A549 (cell line): ENCODE measurements at regions not wholly inside any gene's neighbourhood (a gene's known extent, or its start where the extent isn't known, plus 50 kb on each side); places are given as distances from the start of the nearest gene placed in this dataset.
"Not testable (repeated sequence)": the region's sequence is repeated elsewhere in the genome, so short reads cannot be mapped to it uniquely, and the experiment has no call there.

Source experiments
- ATAC-seq, 2 experiments: fragments of 200-7000 bp in 1 of 2; fragments of >200 bp in 1 of 2; cut with Nextera tagmentation in 1 of 2; cut with Tn5 transposase in 1 of 2; 3 replicates each; pipeline versions ENCODE4 v1.8.0 to v1.9.1; 2018 to 2020; ENCODE audit warnings: mild to moderate bottlenecking in 1 of 2, moderate library complexity in 1 of 2
- CTCF ChIA-PET: fragments of 300-600 bp; sonication (Branson Sonifier 250); formaldehyde crosslinking; extraction: SDS; loops from one replicate; lab custom pipeline; 2021; ENCODE audit warnings: antibody characterized with exemption, inconsistent platforms; lab: Yijun Ruan, JAX
- POLR2A ChIA-PET: fragments of 350-600 bp; formaldehyde crosslinking; extraction: SDS; loops from one replicate; lab custom pipeline; 2021; ENCODE audit warnings: antibody characterized with exemption, inconsistent platforms; lab: Yijun Ruan, JAX
- DNase-seq, 2 experiments: peaks; one replicate each; pipeline versions ENCODE4 v3.0.0 to v3.0.0-alpha.2; 2011 to 2016; ENCODE audit warnings: low read depth in 1 of 2, low spot score in 1 of 2
- FAIRE-seq: peaks from 2 replicates; lab custom pipeline; 2011; peaks lifted over from hg19 to GRCh38; lab: Jason Lieb, UNC
- H3K27ac ChIP-seq, 2 experiments: fragments of >200 bp; sonication (Bioruptor Twin); formaldehyde crosslinking; 3 replicates each; pipeline ENCODE4 v1.5.1; 2016 to 2017
- H3K4me1 ChIP-seq: fragments of >200 bp; sonication (Bioruptor Twin); formaldehyde crosslinking; 3 replicates; pipeline ENCODE4 v1.6.1; 2016
- H3K4me2 ChIP-seq: fragments of >200 bp; sonication (Bioruptor Twin); formaldehyde crosslinking; 3 replicates; pipeline ENCODE4 v1.6.1; 2016
- H3K4me3 ChIP-seq: fragments of >200 bp; sonication (Bioruptor Twin); formaldehyde crosslinking; 3 replicates; pipeline ENCODE4 v1.5.1; 2016
- H3K9me3 ChIP-seq: fragments of >200 bp; sonication (Bioruptor Twin); formaldehyde crosslinking; 3 replicates; pipeline ENCODE4 v1.6.1; 2016
- CBX2 ChIP-seq: fragments of 200-600 bp; sonication (generic); IDR thresholded peaks from 2 replicates; pipeline ENCODE4 v1.6.1; 2016; ENCODE audit warnings: low read depth, mild to moderate bottlenecking, borderline replicate concordance
- FOSL2 ChIP-seq, 2 experiments: fragments of 450-650 bp in 1 of 2; fragments of >200 bp in 1 of 2; sonication (Bioruptor Twin) in 1 of 2; formaldehyde crosslinking; IDR thresholded peaks; 2 replicates each; pipeline versions ENCODE4 v1.5.0 to v1.6.1; 2016 to 2020; ENCODE audit warnings: mild to moderate bottlenecking in 1 of 2, moderate library complexity in 1 of 2
- HDAC2 ChIP-seq: fragments of 200-600 bp; sonication (generic); IDR thresholded peaks from 2 replicates; pipeline ENCODE4 v1.6.1; 2016
- HEYL ChIP-seq: fragments of 250-450 bp; sonication (Bioruptor Pico); IDR thresholded peaks from 2 replicates; pipeline ENCODE4 v1.8.0; 2021; ENCODE audit warnings: mild to moderate bottlenecking, moderate library complexity
- KDM1A ChIP-seq: fragments of 200-600 bp; sonication (generic); IDR thresholded peaks from 2 replicates; pipeline ENCODE4 v1.6.1; 2016; ENCODE audit warnings: low read depth, mild to moderate bottlenecking
- MAZ ChIP-seq: fragments of 150-350 bp; IDR thresholded peaks from 2 replicates; pipeline ENCODE4 v1.6.1; 2014; ENCODE audit warnings: antibody characterized with exemption, low read depth, low read length, borderline replicate concordance
- NFE2L2 ChIP-seq: fragments of 150-350 bp; conservative IDR thresholded peaks from 2 replicates; pipeline ENCODE4 v1.6.1; 2014; ENCODE audit warnings: low read length
- PHF8 ChIP-seq: fragments of 200-600 bp; sonication (generic); IDR thresholded peaks from 2 replicates; pipeline ENCODE4 v1.6.1; 2016; ENCODE audit warnings: low read depth, mild to moderate bottlenecking, antibody characterized with exemption, moderate library complexity, borderline replicate concordance
- RAD21 ChIP-seq, 2 experiments: fragments of >200 bp in 1 of 2; sonication (Bioruptor Twin) in 1 of 2; formaldehyde crosslinking in 1 of 2; IDR thresholded peaks in 1 of 2; conservative IDR thresholded peaks in 1 of 2; 2 replicates in 1 of 2; 3 replicates in 1 of 2; pipeline ENCODE4 v1.6.1; 2012 to 2018; ENCODE audit warnings: inconsistent platforms in 1 of 2
- RCOR1 ChIP-seq: fragments of 150-350 bp; IDR thresholded peaks from 2 replicates; pipeline ENCODE4 v1.6.1; 2014; ENCODE audit warnings: antibody characterized with exemption, low read length, low read depth
- SREBF2 ChIP-seq: fragments of 450-650 bp; IDR thresholded peaks from 2 replicates; pipeline ENCODE4 v1.6.1; 2014; ENCODE audit warnings: mild to moderate bottlenecking, moderate library complexity
- TFCP2L1 ChIP-seq: fragments of 250-450 bp; sonication (Bioruptor Pico); IDR thresholded peaks from 2 replicates; pipeline ENCODE4 v1.5.0; 2021; ENCODE audit warnings: mild to moderate bottlenecking
- TP53 ChIP-seq: fragments of 250-450 bp; sonication (Bioruptor Pico); IDR thresholded peaks from 2 replicates; pipeline ENCODE4 v1.5.0; 2021; ENCODE audit warnings: mild to moderate bottlenecking, moderate library complexity
- ZC3H11A ChIP-seq: fragments of 450-650 bp; IDR thresholded peaks from 2 replicates; pipeline ENCODE4 v1.6.1; 2014; ENCODE audit warnings: antibody characterized with exemption, mild to moderate bottlenecking
- WGBS: methylation state at CpG from one replicate; pipeline ENCODE4 v1.1.6; 2017; ENCODE audit errors: missing lambda C conversion rate; 5-methylcytosine and 5-hydroxymethylcytosine counted together
- TF ChIP-seq, protein P1 (sequence below): fragments of 250-450 bp; sonication (Bioruptor Pico); IDR thresholded peaks from 2 replicates; pipeline ENCODE4 v1.5.0; 2021; ENCODE audit warnings: mild to moderate bottlenecking, moderate library complexity, borderline replicate concordance
- TF ChIP-seq, protein P2 (sequence below): IDR thresholded peaks from 2 replicates; pipeline ENCODE4 v1.6.1; 2012; ENCODE audit warnings: low read depth, borderline replicate concordance
- TF ChIP-seq, protein P3 (sequence below): fragments of >200 bp; sonication (Bioruptor Twin); formaldehyde crosslinking; IDR thresholded peaks from 2 replicates; pipeline ENCODE4 v1.6.1; 2016
- TF ChIP-seq, protein P4 (sequence below): IDR thresholded peaks from 2 replicates; pipeline ENCODE4 v1.6.1; 2012
- TF ChIP-seq, protein P5 (sequence below): IDR thresholded peaks from 2 replicates; pipeline ENCODE4 v1.6.1; 2012
- TF ChIP-seq, protein P6 (sequence below): fragments of 450-650 bp; IDR thresholded peaks from 2 replicates; pipeline ENCODE4 v1.6.1; 2014; ENCODE audit warnings: antibody characterized with exemption
- TF ChIP-seq, protein P7 (sequence below): fragments of >200 bp; sonication (Bioruptor Twin); formaldehyde crosslinking; IDR thresholded peaks from 3 replicates; pipeline ENCODE4 v1.6.1; 2016
- TF ChIP-seq, protein P8 (sequence below): fragments of 150-350 bp; IDR thresholded peaks from 2 replicates; pipeline ENCODE4 v1.6.1; 2014; ENCODE audit warnings: low read depth, mild to moderate bottlenecking, low read length

DNA sequence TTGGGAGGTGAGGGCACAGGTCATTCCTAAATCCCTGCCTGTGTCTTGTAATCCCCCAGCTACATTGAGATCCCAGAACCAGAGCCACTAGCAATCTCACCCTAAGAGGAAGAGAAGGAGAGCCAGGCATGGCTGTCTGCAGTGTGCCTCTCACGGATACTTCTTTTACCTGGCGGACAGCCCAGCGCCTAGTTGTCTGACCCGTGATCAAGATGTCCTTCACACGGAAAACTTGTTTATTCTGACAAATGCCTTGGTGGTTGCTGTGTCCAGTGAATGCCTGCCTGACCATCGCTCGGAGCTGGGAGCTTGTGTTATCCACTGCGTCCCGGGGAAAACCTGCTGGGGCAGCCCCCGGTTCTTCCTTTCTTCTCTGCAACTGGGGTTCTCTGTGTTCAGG lies 140.5 kb upstream of the WSCD1 start (continued):
- TF ChIP-seq TP53 (CRISPR knock-in tag) (no peak), PHF8 (no peak), RCOR1 (no peak)
- TF ChIP-seq, protein P1, sequence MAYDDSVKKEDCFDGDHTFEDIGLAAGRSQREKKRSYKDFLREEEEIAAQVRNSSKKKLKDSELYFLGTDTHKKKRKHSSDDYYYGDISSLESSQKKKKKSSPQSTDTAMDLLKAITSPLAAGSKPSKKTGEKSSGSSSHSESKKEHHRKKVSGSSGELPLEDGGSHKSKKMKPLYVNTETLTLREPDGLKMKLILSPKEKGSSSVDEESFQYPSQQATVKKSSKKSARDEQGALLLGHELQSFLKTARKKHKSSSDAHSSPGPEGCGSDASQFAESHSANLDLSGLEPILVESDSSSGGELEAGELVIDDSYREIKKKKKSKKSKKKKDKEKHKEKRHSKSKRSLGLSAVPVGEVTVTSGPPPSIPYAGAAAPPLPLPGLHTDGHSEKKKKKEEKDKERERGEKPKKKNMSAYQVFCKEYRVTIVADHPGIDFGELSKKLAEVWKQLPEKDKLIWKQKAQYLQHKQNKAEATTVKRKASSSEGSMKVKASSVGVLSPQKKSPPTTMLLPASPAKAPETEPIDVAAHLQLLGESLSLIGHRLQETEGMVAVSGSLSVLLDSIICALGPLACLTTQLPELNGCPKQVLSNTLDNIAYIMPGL (CRISPR knock-in tag) = no peak

DNA sequence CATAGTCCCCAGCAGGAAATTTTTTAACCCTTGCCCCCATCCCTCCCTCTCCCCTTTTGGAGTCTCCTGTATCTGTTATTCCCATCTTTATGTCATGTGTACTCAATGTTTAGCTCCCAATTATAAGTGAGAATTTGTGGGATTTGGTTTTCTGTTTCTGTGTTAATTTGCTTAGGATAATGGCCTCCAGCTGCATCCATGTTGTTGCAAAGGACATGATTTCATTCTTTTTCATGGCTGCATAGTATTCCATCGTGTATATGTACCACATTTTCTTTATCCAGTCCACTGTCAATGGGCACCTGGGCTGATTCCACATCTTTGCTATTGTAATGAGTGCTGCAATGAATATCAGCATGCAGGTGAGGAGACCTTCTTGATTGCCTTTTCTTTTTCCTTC lies 139.6 kb upstream of the WSCD1 start:
- TF ChIP-seq KDM1A = 0 out of 2 replicates have a peak, but pooled peaks have one; percentile 22
- H3K4me3 ChIP-seq, DNase-seq, H3K27ac ChIP-seq, ATAC-seq, H3K9me3 ChIP-seq, H3K4me1 ChIP-seq, FAIRE-seq, CTCF ChIA-PET, POLR2A ChIA-PET, H3K4me2 ChIP-seq: not testable (repeated sequence)
- 3% methylated on average over 1 of the region's 1 CpG for WGBS

DNA sequence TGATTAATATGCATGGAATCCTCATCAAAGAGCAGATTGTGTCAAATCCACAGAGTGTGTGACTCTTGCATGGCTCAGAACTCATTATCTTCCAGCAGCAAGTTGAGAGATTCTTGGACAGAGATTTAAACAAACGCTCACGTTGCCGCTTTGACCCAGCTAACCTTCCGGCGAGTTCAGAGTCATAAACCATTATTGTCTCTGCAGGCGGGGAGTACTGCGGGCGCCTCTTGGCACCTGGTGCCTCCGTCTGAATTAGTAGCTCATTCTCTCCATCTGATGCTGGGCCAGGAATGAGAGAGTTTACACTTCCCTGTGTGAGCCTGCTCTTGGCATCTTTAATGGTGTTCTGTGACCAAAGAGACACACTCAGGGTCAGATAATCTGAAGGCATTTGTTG lies 138.6 kb upstream of the WSCD1 start:
- 53% methylated on average over 9 of the region's 9 CpGs for WGBS
- 0 out of 3 replicates have a peak, but pooled peaks cover 4% of the 10 kb centered on the region for H3K9me3 ChIP-seq
- no peak for ATAC-seq

More for the DNA sequence above, 138.6 kb upstream of the WSCD1 start:
- DNase-seq (no peak), FAIRE-seq (no peak)
- H3K4me2 ChIP-seq = no peak overlapping the region
- CTCF ChIA-PET = interaction anchor here (0.6 kb wide), 1 partner anchor 179 kb away, joined by 4 read pairs; no protein-coding TSS in a partner anchor
- no peak overlapping the region for H3K27ac ChIP-seq
- TF ChIP-seq, protein P2, sequence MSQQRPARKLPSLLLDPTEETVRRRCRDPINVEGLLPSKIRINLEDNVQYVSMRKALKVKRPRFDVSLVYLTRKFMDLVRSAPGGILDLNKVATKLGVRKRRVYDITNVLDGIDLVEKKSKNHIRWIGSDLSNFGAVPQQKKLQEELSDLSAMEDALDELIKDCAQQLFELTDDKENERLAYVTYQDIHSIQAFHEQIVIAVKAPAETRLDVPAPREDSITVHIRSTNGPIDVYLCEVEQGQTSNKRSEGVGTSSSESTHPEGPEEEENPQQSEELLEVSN = no peak
- TF ChIP-seq FOSL2 (IDR thresholded peaks at IDR 0.05) = no peak
- no peak for TF ChIP-seq FOSL2 (CRISPR knock-in tag; IDR thresholded peaks at IDR 0.05)
- TF ChIP-seq RAD21 (conservative IDR thresholded peaks at IDR 0.05 in 1 of 2, IDR thresholded peaks at IDR 0.05 in 1 of 2) = no peak
- TF ChIP-seq, protein P3, sequence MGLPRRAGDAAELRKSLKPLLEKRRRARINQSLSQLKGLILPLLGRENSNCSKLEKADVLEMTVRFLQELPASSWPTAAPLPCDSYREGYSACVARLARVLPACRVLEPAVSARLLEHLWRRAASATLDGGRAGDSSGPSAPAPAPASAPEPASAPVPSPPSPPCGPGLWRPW = no peak
- TF ChIP-seq NFE2L2 = no peak
- TF ChIP-seq HDAC2 = no peak
- TF ChIP-seq TFCP2L1 (CRISPR knock-in tag) = no peak
- TF ChIP-seq, protein P4, sequence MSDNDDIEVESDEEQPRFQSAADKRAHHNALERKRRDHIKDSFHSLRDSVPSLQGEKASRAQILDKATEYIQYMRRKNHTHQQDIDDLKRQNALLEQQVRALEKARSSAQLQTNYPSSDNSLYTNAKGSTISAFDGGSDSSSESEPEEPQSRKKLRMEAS = no peak
- TF ChIP-seq, protein P5, sequence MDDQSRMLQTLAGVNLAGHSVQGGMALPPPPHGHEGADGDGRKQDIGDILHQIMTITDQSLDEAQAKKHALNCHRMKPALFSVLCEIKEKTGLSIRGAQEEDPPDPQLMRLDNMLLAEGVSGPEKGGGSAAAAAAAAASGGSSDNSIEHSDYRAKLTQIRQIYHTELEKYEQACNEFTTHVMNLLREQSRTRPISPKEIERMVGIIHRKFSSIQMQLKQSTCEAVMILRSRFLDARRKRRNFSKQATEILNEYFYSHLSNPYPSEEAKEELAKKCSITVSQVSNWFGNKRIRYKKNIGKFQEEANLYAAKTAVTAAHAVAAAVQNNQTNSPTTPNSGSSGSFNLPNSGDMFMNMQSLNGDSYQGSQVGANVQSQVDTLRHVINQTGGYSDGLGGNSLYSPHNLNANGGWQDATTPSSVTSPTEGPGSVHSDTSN = no peak
- TF ChIP-seq, protein P6, sequence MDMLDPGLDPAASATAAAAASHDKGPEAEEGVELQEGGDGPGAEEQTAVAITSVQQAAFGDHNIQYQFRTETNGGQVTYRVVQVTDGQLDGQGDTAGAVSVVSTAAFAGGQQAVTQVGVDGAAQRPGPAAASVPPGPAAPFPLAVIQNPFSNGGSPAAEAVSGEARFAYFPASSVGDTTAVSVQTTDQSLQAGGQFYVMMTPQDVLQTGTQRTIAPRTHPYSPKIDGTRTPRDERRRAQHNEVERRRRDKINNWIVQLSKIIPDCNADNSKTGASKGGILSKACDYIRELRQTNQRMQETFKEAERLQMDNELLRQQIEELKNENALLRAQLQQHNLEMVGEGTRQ = no peak
- TF ChIP-seq ZC3H11A = no peak
- TF ChIP-seq CBX2 = no peak
- TF ChIP-seq RCOR1 = no peak
- TF ChIP-seq, protein P7, sequence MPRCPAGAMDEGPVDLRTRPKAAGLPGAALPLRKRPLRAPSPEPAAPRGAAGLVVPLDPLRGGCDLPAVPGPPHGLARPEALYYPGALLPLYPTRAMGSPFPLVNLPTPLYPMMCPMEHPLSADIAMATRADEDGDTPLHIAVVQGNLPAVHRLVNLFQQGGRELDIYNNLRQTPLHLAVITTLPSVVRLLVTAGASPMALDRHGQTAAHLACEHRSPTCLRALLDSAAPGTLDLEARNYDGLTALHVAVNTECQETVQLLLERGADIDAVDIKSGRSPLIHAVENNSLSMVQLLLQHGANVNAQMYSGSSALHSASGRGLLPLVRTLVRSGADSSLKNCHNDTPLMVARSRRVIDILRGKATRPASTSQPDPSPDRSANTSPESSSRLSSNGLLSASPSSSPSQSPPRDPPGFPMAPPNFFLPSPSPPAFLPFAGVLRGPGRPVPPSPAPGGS = no peak
- TF ChIP-seq HEYL (CRISPR knock-in tag) = no peak
- no peak for TF ChIP-seq SREBF2
- TF ChIP-seq MAZ = no peak
- TF ChIP-seq, protein P8, sequence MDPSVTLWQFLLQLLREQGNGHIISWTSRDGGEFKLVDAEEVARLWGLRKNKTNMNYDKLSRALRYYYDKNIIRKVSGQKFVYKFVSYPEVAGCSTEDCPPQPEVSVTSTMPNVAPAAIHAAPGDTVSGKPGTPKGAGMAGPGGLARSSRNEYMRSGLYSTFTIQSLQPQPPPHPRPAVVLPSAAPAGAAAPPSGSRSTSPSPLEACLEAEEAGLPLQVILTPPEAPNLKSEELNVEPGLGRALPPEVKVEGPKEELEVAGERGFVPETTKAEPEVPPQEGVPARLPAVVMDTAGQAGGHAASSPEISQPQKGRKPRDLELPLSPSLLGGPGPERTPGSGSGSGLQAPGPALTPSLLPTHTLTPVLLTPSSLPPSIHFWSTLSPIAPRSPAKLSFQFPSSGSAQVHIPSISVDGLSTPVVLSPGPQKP = no peak
- H3K4me3 ChIP-seq = no peak overlapping the region
- POLR2A ChIA-PET = no interaction called here
- H3K4me1 ChIP-seq = no peaks in the 10 kb centered on the region
